HG03135 (cell line): ENCODE measurements at regions not wholly inside any gene's neighbourhood (a gene's known extent, or its start where the extent isn't known, plus 50 kb on each side); places are given as distances from the start of the nearest gene placed in this dataset.
"Not testable (repeated sequence)": the region's sequence is repeated elsewhere in the genome, so short reads cannot be mapped to it uniquely, and the experiment has no call there.

Experiments used
- ATAC-seq: cut with Tn5 transposase; IDR thresholded peaks from one replicate; pipeline ENCODE4 v1.9.1; 2021; ENCODE audit warnings: mild to moderate bottlenecking, moderate library complexity; ENCODE audit not compliant: unreplicated experiment

DNA sequence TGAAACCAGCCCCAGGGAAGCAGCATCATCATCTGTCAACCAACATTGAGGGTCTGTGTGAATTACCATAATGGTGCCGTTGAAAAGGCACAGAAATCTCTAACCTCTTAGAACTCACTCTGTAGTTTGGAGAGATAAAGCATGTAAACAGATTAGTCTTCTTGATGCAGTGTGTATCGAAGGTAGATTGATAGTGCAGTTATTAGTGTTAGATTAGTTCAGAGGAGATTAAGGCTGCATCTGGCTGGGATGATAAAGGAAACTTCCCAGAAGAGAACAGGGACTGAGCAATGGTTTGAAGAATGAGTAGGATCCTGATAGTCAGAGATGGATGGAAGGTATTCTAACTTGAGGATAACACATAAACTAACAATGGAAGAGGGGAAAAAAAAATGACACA, 651.5 kb downstream of the TLE1 start:
- no peak for ATAC-seq

DNA sequence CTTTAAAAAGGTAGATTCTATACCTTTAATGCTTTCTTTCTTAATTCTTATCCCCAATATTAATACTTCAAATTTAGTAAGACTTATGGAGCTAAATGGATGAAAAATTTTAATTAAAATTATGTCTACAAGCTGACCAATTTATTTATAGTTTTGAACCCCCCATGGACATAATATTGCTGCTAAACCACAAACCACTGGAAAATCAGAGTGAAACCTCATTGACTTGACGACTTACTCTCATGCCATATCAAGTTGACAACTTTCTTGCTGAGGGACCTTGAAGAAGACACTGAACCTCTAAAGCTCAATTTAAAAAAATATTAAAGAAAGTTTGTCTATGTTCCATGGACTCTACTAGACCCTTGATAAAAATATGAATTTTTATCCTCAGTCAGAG, 653.7 kb downstream of the TLE1 start:
- no peak for ATAC-seq

DNA sequence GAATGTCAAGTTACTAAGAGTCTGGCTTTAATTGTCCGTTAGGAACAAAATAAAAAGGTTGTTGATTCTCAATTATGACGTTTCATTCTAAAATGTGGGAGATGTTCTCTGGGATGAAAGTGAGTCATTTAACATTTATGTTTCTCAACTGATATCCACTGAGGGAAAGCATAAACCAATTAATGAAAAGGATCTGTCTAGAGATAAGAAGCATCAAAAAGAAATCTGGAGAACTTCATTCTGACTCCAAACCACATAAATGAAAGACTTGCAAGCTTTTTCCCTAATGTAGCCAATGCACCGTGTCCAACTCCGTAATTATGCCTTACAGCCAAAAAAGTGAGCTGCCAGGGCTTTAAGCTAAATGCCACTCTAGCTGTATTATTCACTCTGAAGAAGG, 654.2 kb downstream of the TLE1 start:
- ATAC-seq, result no peak

DNA sequence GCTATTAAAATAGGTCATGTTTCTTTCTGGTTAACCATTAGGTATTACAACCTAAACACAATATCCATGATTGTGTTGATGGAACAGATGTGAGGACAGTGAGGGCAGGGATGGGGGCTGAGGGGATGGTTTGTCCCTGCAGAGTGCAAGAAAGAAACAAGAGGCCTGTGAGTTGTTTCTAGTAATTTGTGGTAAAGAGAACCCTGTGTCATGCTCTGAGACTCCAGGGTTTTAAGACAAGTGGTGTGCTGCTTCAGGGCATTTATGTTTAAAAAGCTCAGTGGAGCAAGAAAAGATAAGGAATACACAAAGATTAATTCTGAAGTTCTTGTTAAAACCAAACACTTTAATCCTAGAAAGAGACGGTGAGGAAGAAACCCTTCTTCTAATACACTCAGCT, 656.5 kb downstream of the TLE1 start:
- ATAC-seq, result no peak

DNA sequence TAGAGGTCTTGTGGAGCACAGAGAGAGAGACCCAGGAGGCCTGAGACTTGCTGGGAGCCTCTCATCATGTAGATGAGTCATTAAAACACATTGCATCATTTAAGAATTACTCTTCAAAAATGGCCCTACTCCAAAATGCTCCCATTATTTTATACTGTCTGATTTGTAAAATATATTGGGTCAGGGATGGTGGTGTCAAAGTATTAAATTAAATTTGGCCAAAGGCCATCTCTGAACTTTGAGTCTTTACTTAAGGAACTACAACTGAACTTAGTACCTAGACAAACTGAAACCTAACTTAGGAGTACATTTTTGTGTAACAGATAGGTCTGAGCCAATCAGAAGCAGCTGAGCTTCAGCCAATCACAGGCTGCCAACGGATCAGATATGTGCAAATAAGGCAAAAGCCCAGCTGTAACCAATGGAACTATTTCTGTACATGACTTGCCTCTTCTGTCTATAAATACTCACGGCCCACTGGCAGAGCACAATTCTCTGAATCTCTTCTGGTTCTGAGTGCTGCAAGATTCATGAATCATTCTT, 657.2 kb downstream of the TLE1 start:
- ATAC-seq, result no peak

DNA sequence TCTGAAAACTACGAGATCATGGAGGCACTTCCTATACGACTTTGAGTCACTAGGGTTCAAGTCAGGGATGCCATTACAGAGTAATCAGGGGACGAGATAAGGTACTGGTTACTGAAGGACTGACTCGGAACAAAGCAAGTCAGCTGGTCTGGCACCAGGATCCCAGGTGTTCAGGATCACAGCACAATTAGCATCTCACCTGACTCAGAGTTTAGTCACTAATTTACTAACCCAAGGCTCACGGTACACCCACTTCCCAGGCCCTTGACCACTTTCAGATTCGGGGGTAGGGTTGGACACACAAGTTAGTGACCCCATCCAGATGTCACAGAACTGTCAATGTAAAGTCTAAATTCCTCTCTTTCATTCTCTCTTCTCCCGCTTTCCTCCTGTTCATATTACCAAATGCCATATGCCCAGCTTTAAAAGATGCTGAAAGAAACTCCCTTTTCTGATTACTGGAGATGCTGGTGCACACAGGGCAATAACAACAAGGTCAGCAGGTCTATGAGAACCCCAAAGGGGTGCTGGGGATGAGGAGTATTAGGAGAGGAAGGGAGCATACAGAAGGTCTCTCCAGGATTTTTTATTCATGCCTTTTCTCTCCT, 657.8 kb downstream of the TLE1 start:
- no peak for ATAC-seq

DNA sequence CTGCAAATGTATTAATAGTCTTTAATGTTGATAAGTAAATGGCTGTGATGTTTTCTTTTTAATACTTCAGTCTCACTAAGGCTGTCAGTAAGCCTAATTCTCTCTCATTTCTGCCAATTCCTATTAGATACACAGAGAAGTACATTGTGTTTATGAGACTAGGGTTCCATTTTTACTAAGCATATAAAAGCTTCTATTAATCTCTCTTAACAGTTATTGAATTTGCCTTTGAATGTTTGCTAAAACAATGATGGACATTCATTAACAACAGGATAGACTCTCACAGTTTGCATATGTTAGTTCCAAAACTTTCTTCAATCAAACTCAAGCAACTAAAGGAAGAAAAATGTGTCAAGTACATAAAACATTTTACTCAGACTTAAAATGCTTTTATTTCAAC, 659.3 kb downstream of the TLE1 start:
- no peak for ATAC-seq

DNA sequence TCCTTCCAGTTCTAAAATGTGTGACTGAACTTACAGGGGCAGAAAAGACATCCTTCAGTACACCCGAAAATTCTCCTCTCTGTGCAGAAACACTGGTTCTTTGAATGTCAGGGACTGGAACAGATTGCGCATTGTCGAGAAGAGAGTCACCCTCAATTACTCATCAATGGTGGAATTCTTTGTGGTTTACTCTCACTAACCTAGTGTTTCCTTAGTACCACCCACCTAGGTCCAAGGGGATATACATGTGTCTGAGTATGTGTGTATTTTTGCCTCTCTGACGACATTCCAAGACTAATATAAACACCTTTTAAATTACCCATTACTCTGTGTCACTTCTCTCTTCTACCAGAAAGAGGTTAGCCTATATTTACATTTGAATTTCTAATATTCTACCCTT, 660.8 kb downstream of the TLE1 start:
- no peak for ATAC-seq

DNA sequence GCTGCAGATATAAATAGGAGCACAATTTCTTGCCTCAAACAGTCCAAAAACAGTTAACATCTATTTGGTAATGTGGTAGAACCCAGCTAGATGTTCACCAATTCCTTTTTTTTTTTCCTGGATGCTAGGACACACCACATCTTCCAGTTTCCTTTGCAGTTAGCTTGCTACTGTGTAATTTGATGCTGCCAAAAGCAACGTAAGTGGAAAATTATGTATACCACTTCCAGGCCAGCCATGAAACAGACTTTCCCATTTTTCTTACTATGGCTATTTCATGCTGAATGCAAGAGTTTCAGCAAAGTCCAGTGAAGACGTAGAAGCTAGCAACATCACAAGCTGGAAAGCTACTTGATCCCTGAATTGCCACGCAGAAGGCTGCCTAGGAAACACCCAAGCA, 667.2 kb downstream of the TLE1 start:
- ATAC-seq, result no peak

DNA sequence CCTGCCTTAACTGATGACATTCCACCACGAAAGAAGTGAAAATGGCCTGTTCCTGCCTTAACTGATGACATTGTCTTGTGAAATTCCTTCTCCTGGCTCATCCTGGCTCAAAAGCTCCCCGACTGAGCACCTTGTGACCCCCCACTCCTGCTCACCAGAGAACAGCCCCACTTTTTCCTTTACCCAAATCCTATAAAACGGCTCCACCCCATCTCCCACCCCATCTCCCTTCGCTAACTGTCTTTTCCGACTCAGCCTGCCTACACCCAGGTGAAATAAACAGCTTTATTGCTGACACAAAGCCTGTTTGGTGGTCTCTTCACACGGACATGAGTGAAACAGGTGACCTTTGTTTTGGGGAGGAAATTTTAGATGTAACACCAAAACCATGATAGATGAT, 674.4 kb downstream of the TLE1 start:
- not testable (repeated sequence) for ATAC-seq

DNA sequence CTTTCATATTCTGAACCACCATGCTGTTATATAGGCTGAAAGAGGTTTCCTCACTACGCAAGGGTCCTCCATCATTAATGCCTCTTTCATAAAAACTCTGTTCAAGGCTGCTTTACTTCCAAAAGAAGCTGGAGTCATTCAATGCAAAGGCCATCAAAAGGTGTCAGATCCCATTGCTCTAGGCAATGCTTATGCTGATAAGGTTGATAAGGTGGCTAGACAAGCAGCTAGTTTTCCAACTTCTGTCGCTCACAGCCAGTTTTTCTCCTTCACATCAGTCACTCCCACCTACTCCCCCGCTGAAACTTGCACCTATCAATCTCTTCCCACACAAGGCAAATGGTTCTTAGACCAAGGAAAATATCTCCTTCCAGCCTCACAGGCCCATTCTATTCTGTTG, 676.2 kb downstream of the TLE1 start:
- ATAC-seq, result not testable (repeated sequence)

DNA sequence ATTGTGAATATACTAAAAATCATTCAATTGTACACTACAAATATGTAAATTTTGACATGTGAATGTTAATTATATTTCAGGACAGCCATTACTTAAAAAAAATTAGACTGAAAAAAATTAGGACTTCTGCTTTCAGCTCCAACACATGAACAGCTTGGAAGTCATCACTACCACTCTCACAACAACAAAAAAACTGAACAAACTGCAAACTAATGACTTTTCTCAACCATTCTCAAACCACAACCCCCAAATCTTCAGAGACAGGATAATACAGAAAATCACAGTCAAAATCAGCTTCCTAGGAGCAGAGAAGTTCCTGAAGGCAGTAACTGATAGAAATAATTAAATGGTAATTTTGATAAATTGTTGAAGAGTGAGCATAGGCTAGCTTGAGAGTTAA, 686.4 kb downstream of the TLE1 start:
- ATAC-seq, result no peak

DNA sequence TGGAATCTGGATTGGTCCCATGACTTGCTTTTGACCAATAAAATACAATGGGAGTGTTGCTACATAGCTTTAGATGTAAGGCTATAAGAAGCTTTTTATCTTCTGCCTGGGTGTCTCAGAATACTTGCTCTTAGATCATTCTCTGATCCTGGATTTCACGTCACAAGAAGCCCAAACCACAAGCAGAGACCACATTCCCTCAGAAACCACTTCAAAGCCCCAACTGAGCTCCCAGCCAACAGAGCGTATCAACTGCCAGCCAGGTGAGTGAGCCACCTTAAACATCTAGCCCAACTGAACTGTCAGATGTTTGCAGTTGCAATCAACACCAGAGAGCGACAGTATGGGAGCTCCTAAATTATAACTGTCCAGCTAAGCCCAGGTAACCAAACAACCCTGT, 687.1 kb downstream of the TLE1 start:
- ATAC-seq, result no peak

DNA sequence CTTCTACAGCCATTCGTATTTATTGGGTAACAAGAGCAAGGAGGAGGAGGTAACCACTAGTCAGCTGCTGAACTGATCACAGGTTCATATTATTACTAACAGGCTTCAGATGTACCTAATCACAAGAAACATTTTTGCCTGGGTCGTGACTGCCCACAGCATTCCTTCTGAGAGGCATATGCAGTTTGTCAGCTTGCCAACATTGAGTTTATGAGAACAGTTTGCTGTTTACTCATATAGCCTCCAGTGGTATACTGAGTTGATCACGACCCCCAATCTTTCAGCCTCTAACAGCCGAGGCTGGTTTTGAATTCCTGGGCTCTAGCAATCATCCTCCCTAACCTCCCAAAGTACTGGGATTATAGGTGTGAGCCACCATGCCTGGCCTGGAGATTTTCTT, 693.6 kb downstream of the TLE1 start:
- no peak for ATAC-seq

DNA sequence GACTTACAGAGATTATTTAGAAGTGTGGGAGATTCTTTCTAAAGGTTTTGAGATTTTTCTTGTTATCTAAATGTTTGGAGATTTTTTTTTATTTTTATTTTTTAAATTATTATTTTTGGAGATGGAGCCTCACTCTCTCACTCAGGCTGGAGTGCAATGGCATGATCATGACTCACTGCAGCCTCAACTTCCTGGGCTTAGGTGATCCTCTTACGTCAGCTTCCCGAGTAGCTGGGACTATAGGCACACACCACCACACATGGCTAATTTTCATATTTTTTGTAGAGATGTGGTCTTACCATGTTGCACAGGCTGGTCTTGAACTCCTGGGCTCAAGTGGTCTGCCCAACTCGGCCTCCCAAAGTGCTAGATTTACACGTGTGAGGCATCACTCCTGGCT, 694.5 kb downstream of the TLE1 start:
- ATAC-seq, result no peak

DNA sequence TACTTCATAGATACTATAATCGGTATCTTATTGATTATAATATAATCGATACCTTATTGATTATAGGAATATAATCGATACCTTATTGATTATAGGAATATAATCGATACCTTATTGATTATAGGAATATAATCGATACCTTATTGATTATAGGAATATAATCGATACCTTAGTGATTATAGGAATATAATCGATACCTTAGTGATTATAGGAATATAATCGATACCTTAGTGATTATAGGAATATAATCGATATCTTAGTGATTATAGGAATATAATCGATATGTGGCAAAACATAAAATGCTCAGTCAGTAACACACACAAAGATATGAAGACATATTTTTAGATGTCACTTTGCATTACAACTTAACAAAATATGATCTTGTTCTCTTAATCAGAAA, 703.8 kb downstream of the TLE1 start:
- ATAC-seq, result not testable (repeated sequence)

DNA sequence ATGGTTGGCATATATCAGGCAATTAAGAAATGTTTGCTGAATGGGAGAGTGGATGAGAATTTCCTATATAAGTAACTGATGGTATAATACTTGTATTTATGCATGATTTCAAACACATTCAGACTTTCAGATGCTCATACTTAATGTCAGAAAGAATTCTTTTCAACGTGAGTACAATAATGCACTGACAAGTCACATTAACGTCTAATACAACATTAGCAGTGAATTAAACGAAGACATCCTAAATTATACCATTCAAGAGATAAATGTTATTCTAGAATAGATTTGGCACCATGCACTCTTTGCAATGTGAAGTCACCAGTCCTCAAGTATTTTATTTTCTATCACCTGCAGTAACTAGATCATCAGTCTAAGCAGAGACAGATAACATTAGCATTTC, 712.9 kb downstream of the TLE1 start:
- ATAC-seq, result no peak

DNA sequence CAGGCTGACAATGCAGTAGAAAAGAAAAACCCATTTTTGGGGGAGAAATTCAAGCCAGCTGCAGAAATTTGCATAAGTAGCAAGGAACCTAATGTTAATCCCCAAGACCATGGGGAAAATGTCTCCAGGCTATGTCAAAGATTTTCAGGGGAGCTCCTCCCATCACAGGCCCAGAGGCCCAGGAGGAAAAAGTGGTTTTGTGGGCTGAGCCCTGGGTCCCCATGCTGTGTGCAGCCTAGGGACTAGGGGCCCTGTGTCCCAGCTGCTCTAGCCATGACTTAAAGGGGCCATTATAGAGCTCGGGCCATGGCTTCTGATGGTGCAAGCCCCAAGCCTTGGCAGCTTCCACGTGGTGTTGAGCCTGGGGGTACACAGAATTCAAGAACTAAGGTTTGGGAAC, 719.0 kb downstream of the TLE1 start:
- ATAC-seq, result not testable (repeated sequence)

DNA sequence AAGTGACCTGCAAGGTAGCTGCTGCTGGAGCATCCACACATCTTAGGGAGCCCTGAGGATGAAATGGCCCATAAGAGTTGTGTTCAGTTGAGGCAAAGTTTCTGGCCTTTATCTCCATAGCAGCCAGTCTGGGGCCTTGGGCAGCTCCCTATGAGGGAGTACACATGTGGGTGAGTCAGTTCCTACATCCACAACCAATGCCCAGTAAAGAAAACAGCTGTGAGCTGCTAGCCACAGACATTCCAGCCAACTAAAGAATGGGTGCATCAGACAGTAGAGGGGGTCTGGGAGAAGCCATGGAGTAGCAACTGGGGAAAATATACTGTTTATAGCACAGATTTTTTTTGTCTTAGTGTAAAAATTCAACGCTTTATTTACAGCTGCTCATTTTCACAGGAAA, 720.7 kb downstream of the TLE1 start:
- ATAC-seq, result no peak

DNA sequence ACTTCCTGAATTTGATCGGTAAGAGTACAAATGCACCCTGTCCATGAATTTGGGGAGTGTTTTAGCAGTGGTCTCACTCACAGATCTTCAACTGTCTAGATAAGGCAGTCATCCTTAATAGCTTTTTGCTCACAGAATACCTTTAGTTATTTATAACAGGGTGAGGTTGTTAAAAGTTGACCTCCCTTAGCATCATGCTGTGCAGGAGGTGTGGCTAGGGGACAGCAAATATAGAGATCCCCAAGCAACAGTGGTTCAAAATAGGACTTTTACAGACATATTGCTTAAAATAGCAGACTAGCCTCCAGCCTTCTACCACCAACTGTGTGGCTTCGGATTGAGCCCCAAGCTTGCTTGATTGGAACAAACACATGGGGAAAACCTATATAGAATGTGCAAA, 724.4 kb downstream of the TLE1 start:
- ATAC-seq, result no peak

DNA sequence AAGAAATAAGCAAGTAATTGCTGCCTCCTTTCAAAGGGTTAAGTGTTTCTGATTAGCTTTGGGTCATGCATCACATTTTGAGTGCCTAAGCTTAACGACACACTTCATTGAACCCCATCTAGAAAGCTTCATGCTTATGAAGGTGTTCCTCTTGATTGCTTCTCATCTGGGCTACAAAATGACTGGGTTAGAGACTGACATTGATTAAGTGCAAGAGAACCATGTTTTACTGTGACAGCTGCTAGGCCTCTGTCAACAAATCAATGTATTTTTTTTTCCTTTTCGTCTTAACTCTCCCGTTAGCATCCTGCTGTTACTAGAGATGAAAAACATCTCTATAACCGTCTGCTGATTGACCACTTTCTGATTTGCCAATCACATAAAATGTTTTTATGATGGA, 725.0 kb downstream of the TLE1 start:
- ATAC-seq, result no peak

DNA sequence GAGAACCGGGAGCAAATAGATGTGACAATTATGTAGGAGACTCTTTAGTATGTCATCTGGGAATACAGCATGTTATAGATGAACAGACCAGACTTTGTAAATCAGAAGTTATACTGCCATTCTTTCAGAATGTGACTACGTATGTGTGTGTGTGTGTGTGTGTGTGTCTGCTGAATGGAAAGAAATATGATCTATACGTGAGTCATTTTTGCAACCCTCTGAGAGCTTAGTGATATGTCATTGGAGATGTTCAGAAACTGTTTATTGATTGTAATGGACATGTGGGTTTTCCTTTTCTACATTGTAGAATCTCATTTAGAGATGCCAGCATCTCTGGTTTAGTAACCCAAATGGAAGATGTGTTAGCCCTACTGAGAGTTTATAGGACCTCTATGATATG, 731.5 kb downstream of the TLE1 start:
- ATAC-seq, result no peak

DNA sequence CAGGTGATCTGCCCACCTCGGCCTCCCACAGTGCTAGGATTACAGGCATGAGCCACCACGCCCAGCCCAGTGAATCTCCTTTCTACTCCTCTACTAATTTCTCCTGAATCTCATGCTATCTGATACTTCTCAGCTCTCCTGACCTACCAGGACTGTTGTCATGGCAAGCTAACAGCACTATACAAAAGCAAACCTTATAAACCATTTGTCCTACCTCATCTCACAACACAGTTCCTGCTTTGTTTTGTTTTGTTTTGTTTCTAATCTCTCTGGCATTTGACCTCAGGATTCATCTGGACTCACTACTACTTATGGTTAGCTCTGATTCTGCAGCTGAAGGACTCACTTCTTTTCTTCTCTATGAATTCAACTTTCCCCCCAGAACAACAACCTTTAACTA, 734.8 kb downstream of the TLE1 start:
- no peak for ATAC-seq
